ENCODE measurements at regions not wholly inside any gene's neighbourhood (a gene's known extent, or its start where the extent isn't known, plus 50 kb on each side); places are given as distances from the start of the nearest gene placed in this dataset.

DNA sequence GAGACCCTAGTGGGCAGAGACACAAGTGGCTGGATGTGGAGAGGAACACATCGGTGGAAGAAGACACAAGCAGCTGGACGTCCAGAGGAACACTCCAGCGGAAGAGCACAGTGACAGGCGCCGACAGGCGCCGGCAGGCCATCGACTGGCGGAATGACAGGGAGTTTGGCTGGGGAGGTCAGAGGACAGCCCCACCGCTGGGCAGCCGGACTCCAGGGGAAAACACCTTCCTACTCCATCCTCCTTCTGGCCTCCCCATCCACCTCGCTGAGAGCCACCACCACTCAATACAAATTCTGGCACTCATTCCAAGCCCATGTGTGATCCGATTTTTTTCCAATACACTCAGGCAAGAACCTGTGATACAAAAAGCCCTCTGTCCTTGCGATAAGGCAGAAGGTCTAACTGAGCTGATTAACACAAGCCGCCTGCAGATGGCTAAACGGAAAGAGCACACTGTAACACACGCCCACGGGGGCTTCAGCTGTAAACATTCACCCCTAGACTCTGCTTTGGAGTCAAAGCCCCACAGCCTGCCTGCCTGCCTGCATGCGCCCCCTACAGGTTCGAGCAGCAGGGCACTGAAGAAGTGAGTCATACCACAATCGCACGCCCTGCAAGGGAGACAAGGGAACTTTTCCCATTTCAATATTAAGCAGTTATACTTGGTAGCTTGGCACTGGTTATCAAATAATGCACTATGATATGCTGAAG is 50.2 kb upstream of the LRP1B start:
- TF ChIP-seq, protein P1, sequence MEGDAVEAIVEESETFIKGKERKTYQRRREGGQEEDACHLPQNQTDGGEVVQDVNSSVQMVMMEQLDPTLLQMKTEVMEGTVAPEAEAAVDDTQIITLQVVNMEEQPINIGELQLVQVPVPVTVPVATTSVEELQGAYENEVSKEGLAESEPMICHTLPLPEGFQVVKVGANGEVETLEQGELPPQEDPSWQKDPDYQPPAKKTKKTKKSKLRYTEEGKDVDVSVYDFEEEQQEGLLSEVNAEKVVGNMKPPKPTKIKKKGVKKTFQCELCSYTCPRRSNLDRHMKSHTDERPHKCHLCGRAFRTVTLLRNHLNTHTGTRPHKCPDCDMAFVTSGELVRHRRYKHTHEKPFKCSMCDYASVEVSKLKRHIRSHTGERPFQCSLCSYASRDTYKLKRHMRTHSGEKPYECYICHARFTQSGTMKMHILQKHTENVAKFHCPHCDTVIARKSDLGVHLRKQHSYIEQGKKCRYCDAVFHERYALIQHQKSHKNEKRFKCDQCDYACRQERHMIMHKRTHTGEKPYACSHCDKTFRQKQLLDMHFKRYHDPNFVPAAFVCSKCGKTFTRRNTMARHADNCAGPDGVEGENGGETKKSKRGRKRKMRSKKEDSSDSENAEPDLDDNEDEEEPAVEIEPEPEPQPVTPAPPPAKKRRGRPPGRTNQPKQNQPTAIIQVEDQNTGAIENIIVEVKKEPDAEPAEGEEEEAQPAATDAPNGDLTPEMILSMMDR (IDR thresholded peaks at IDR 0.05; ENCODE audit: low read depth, low read length), result peak; percentile 77
- no peak overlapping the region for H3K4me3 ChIP-seq (replicated peaks in 1 of 2; ENCODE audit: low read depth in 2 of 2, low read length in 2 of 2)
- peak; percentile 54 to 67 for DNase-seq (ENCODE audit: low read depth in 2 of 2)
